GM23338 (cell line): ENCODE measurements at regions not wholly inside any gene's neighbourhood (a gene's known extent, or its start where the extent isn't known, plus 50 kb on each side); places are given as distances from the start of the nearest gene placed in this dataset.

Source experiments
- ATAC-seq: fragments of 200-7000 bp; cut with Tn5 transposase; 3 replicates; pipeline ENCODE4 v1.9.1; 2020
- DNase-seq: peaks from one replicate; pipeline ENCODE4 v3.0.0-alpha.2; 2015; ENCODE audit warnings: low spot score
- H2AFZ ChIP-seq: fragments of 200-600 bp; sonication (generic); 2 replicates; pipeline ENCODE4 v1.8.0; 2016; ENCODE audit warnings: antibody characterized with exemption, mild to moderate bottlenecking, moderate library complexity
- H3F3A ChIP-seq: fragments of 200-600 bp; sonication (generic); replicated peaks from 2 replicates; pipeline ENCODE4 v1.8.0; 2017; ENCODE audit warnings: antibody characterized with exemption, mixed run types, low read depth
- H3K27ac ChIP-seq: fragments of 200-600 bp; sonication (generic); 2 replicates; pipeline ENCODE4 v1.6.1; 2016; ENCODE audit warnings: low read depth
- H3K27me3 ChIP-seq: fragments of 200-600 bp; sonication (generic); 2 replicates; pipeline ENCODE4 v1.8.0; 2016; ENCODE audit warnings: mild to moderate bottlenecking, mixed run types, moderate library complexity; ENCODE audit not compliant: insufficient read depth
- H3K36me3 ChIP-seq: fragments of 200-600 bp; sonication (generic); 2 replicates; pipeline ENCODE4 v1.8.0; 2016; ENCODE audit warnings: mild to moderate bottlenecking; ENCODE audit not compliant: insufficient read depth
- H3K4me1 ChIP-seq: fragments of 200-600 bp; sonication (generic); 2 replicates; pipeline ENCODE4 v1.8.0; 2016; ENCODE audit warnings: mild to moderate bottlenecking, moderate library complexity; ENCODE audit not compliant: insufficient read depth
- H3K4me2 ChIP-seq: fragments of 200-600 bp; sonication (generic); 2 replicates; pipeline ENCODE4 v1.7.1; 2017; ENCODE audit warnings: mixed run types
- H3K4me3 ChIP-seq: fragments of 200-600 bp; sonication (generic); 2 replicates; pipeline ENCODE4 v1.6.1; 2016; ENCODE audit warnings: mixed run types
- H3K79me2 ChIP-seq: fragments of 200-600 bp; sonication (generic); replicated peaks from 2 replicates; pipeline ENCODE4 v1.8.0; 2017; ENCODE audit warnings: mild to moderate bottlenecking; ENCODE audit not compliant: insufficient read depth
- H3K9me2 ChIP-seq: fragments of 200-600 bp; sonication (generic); 2 replicates; pipeline ENCODE4 v1.8.0; 2017; ENCODE audit not compliant: insufficient read depth
- H4K20me1 ChIP-seq: fragments of 200-600 bp; sonication (generic); replicated peaks from 2 replicates; pipeline ENCODE4 v1.8.0; 2017; ENCODE audit warnings: mild to moderate bottlenecking; ENCODE audit not compliant: insufficient read depth
- H3K27ac Mint-ChIP-seq: 2 replicates; pipeline ENCODE4 v1.8.0; 2020; ENCODE audit warnings: inconsistent platforms, mild to moderate bottlenecking, moderate library complexity, mixed read lengths
- H3K27me3 Mint-ChIP-seq: 3 replicates; pipeline ENCODE4 v1.8.0; 2022; ENCODE audit warnings: low read depth, mild to moderate bottlenecking, moderate library complexity, mixed read lengths, inconsistent platforms; ENCODE audit not compliant: insufficient read depth, poor library complexity
- H3K36me3 Mint-ChIP-seq: 3 replicates; pipeline ENCODE4 v1.8.0; 2021; ENCODE audit warnings: low read depth, mild to moderate bottlenecking, inconsistent platforms, moderate library complexity, mixed read lengths
- H3K4me1 Mint-ChIP-seq: 3 replicates; pipeline ENCODE4 v1.8.0; 2020; ENCODE audit warnings: mild to moderate bottlenecking, inconsistent platforms, mixed read lengths
- H3K4me3 Mint-ChIP-seq: 3 replicates; pipeline ENCODE4 v1.8.0; 2021; ENCODE audit warnings: moderate library complexity, mild to moderate bottlenecking, inconsistent platforms, mixed read lengths
- H3K9me3 Mint-ChIP-seq: 3 replicates; pipeline ENCODE4 v1.8.0; 2020; ENCODE audit warnings: moderate library complexity, mild to moderate bottlenecking, inconsistent platforms, mixed read lengths
- CREB1 ChIP-seq: fragments of 250-450 bp; sonication (Bioruptor Pico); IDR thresholded peaks from 2 replicates; pipeline ENCODE4 v1.5.0; 2020; ENCODE audit warnings: low read depth, mild to moderate bottlenecking, moderate library complexity
- CTCF ChIP-seq, 2 experiments: fragments of 200-600 bp in 1 of 2; sonication (generic) in 1 of 2; conservative IDR thresholded peaks; 2 replicates each; pipeline versions ENCODE4 v1.5.1 to v1.6.1; 2016 to 2017; ENCODE audit warnings: antibody characterized with exemption in 2 of 2, low read depth in 2 of 2, mild to moderate bottlenecking in 2 of 2, moderate library complexity in 1 of 2
- ETS1 ChIP-seq: IDR thresholded peaks from 2 replicates; pipeline ENCODE4 v1.6.1; 2016; ENCODE audit warnings: antibody characterized with exemption
- EZH2 ChIP-seq: fragments of 200-600 bp; sonication (generic); IDR thresholded peaks from one replicate; pipeline ENCODE4 v1.8.0; 2017; ENCODE audit warnings: antibody characterized with exemption, mild to moderate bottlenecking, low read depth; ENCODE audit not compliant: unreplicated experiment
- NANOG ChIP-seq: IDR thresholded peaks from 2 replicates; pipeline ENCODE4 v1.6.1; 2016; ENCODE audit warnings: antibody characterized with exemption, borderline replicate concordance
- POLR2AphosphoS5 ChIP-seq: IDR thresholded peaks from 2 replicates; pipeline ENCODE4 v1.6.1; 2016; ENCODE audit warnings: antibody characterized with exemption, low read depth
- REST ChIP-seq: IDR thresholded peaks from one replicate; pipeline ENCODE4 v1.6.1; 2018; ENCODE audit warnings: antibody characterized with exemption; ENCODE audit not compliant: unreplicated experiment
- STAT1 ChIP-seq: IDR thresholded peaks from one replicate; pipeline ENCODE4 v1.6.1; 2016; ENCODE audit warnings: antibody characterized with exemption; ENCODE audit not compliant: unreplicated experiment
- ZNF114 ChIP-seq: fragments of 250-450 bp; sonication (Bioruptor Pico); IDR thresholded peaks from 2 replicates; pipeline ENCODE4 v1.5.0; 2020; ENCODE audit warnings: mild to moderate bottlenecking, moderate library complexity

GRCh38 chr7:130937830-130938229 lies 203.8 kb upstream of the KLF14 start (continued):
- TF ChIP-seq CTCF (conservative IDR thresholded peaks at IDR 0.05; ENCODE audit: low read depth in 2 of 2) (no peak), CREB1 (no peak), NANOG (no peak), ETS1 (no peak), ZNF114 (CRISPR knock-in tag) (no peak), POLR2AphosphoS5 (no peak), STAT1 (no peak), REST (no peak), EZH2 (no peak)

- no peaks in the 10 kb centered on the region for H3K9me2 ChIP-seq
- peaks cover 20% of the 10 kb centered on the region; the same call in 1 of the 2 replicates for H3K79me2 ChIP-seq
- no peak for ATAC-seq
- no peaks in the 10 kb centered on the region for H4K20me1 ChIP-seq
- DNase-seq, result no peak
- H3K4me3 Mint-ChIP-seq, result no peak overlapping the region
- H3K27ac ChIP-seq, result no peak overlapping the region
- TF ChIP-seq CREB1, result no peak
- no peak for TF ChIP-seq ZNF114 (CRISPR knock-in tag)
- H3K4me1 Mint-ChIP-seq, result peaks cover 44% of the 10 kb centered on the region
- H3K27ac Mint-ChIP-seq, result no peak overlapping the region
- H3F3A ChIP-seq, result no peaks in the 10 kb centered on the region
- no peaks in the 10 kb centered on the region for H3K27me3 ChIP-seq
- peaks cover 37% of the 10 kb centered on the region for H3K4me1 ChIP-seq
- H3K4me3 ChIP-seq, result no peak overlapping the region
- no peaks in the 10 kb centered on the region for H3K9me3 Mint-ChIP-seq
- H3K36me3 ChIP-seq, result no peaks in the 10 kb centered on the region
- H3K27me3 Mint-ChIP-seq, result peaks cover 2% of the 10 kb centered on the region
- H2AFZ ChIP-seq, result no peak overlapping the region
- H3K4me2 ChIP-seq, result no peak overlapping the region
- H3K36me3 Mint-ChIP-seq, result no peaks in the 10 kb centered on the region
These were observed 204.7 kb upstream of the KLF14 start for GRCh38 chr7:130938661-130939060.
